ENCODE measurements at regions not wholly inside any gene's neighbourhood (a gene's known extent, or its start where the extent isn't known, plus 50 kb on each side); places are given as distances from the start of the nearest gene placed in this dataset.

DNA sequence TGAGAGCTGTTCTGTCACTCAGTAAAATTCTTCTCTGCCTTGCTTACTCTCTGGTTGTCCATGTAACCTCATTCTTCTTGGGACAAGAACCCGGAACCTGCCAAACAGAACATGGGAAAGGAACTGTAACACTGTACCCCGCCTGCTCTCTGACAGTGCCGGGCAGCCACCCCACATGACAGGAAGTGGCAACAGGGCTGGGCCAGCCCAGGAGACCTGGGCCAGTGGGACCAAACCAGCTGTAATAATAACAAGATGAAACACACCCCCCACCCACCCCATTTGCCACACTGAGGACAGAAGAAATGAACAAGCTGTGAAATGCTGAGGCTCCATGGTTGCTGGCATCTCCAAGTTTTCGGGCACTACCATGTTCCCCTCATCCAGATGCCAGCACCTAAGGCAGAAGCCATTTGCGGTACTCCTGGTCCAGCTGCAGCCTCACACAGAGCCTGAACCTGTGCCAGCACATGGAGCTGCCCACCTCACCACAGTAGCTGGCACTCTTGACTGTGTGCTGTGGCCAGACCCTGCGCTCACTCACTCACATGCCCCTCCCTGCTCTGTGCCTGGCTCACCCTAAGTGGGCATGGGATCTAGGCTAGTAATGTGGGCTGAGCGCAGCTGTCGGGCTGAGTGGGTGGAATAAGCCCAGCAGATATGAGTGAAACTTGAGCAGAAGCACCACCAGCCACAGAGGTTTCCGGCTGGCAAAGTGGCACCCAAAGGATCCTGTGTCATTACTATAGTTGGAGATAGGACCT, 126.2 kb upstream of the UGT8 start:
- H3K27me3 ChIP-seq (ENCODE audit: control insufficient read depth, insufficient read depth, low read length), result no peaks in the 10 kb centered on the region
- no peak overlapping the region for H3K27ac ChIP-seq (ENCODE audit: low read length)
- no peaks in the 10 kb centered on the region for H3K9me3 ChIP-seq (ENCODE audit: control insufficient read depth, low read depth, low read length)
- WGBS (ENCODE audit: insufficient coverage, low lambda C conversion rate), result no CpG with 5 or more reads among the region's 9 CpGs
- no peak for DNase-seq
- no peaks in the 10 kb centered on the region for H3K4me1 ChIP-seq (ENCODE audit: control insufficient read depth, insufficient read depth, low read length)
- no peaks in the 10 kb centered on the region for H3K36me3 ChIP-seq (ENCODE audit: control insufficient read depth, insufficient read depth, low read length)
- no peak overlapping the region for H3K4me3 ChIP-seq (ENCODE audit: low read length)

GRCh38 chr4:114474188-114474800, 124.3 kb upstream of the UGT8 start:
- Histone ChIP-seq H3K4me3 (ENCODE audit: low read length) (no peak overlapping the region), H3K4me1 (ENCODE audit: control insufficient read depth, insufficient read depth, low read length) (no peaks in the 10 kb centered on the region), H3K27ac (ENCODE audit: low read length) (no peak overlapping the region), H3K27me3 (ENCODE audit: control insufficient read depth, insufficient read depth, low read length) (no peaks in the 10 kb centered on the region), H3K9me3 (ENCODE audit: control insufficient read depth, low read depth, low read length) (no peaks in the 10 kb centered on the region), H3K36me3 (ENCODE audit: control insufficient read depth, insufficient read depth, low read length) (no peaks in the 10 kb centered on the region)
- 100% methylated on average over 2 of the region's 3 CpGs for WGBS (ENCODE audit: insufficient coverage, low lambda C conversion rate)
- DNase-seq, result no peak

DNA sequence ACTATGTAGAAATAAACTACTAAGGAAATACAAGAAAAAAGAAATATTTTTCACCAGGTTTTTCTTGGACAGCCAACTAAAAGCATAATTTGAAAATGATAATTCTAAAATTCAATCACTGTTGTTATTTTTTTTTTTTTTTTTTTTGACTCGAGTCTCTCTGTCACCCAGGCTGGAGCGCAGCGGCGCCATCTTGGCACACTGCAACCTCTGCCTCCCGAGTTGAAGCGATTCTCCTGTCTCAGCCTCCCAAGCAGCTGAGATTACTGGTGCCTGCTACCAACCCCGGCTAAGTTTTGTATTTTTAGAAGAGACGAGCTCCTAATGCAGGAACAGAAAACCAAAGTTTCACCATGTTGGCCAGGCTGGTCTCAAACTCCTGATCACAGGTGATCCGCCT, 122.3 kb upstream of the UGT8 start:
- no peaks in the 10 kb centered on the region for H3K9me3 ChIP-seq (ENCODE audit: control insufficient read depth, low read depth, low read length)
- H3K36me3 ChIP-seq (ENCODE audit: control insufficient read depth, insufficient read depth, low read length), result no peaks in the 10 kb centered on the region
- DNase-seq, result no peak
- no CpG with 5 or more reads among the region's 9 CpGs for WGBS (ENCODE audit: insufficient coverage, low lambda C conversion rate)
- no peak overlapping the region for H3K4me3 ChIP-seq (ENCODE audit: low read length)
- H3K27me3 ChIP-seq (ENCODE audit: control insufficient read depth, insufficient read depth, low read length), result no peaks in the 10 kb centered on the region
- H3K4me1 ChIP-seq (ENCODE audit: control insufficient read depth, insufficient read depth, low read length), result no peaks in the 10 kb centered on the region
- H3K27ac ChIP-seq (ENCODE audit: low read length), result no peak overlapping the region

- H3K4me3 ChIP-seq (ENCODE audit: low read length), result no peak overlapping the region
- H3K27ac ChIP-seq (ENCODE audit: low read length), result no peak overlapping the region
- no CpG with 5 or more reads among the region's 3 CpGs for WGBS (ENCODE audit: insufficient coverage, low lambda C conversion rate)
- peak; percentile 13 to 32 for DNase-seq
- H3K9me3 ChIP-seq (ENCODE audit: control insufficient read depth, low read depth, low read length), result peaks cover 4% of the 10 kb centered on the region
- no peaks in the 10 kb centered on the region for H3K4me1 ChIP-seq (ENCODE audit: control insufficient read depth, insufficient read depth, low read length)
- H3K27me3 ChIP-seq (ENCODE audit: control insufficient read depth, insufficient read depth, low read length), result no peaks in the 10 kb centered on the region
- no peaks in the 10 kb centered on the region for H3K36me3 ChIP-seq (ENCODE audit: control insufficient read depth, insufficient read depth, low read length)
These were observed 119.0 kb upstream of the UGT8 start for GRCh38 chr4:114479595-114479994.

DNA sequence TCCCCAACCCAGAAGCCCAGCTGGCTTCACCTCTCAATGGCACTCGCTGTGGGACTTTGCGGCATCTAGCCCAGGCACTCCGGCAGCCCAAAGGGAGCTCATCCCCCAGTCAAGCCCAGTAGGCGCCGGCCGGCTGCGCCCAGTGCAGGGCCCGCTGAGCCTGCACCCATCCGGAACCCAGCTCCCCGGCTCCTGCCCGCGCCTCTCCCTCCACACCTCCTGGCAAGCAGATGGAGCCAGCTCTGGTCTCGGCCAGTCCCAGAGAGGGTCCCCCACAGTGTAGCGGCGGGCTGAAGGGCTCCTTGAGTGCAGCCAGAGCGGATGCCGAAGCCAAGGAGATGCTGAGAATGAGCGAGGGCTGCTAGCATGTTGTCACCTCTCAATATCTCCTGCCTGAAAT, 116.8 kb upstream of the UGT8 start:
- no peaks in the 10 kb centered on the region for H3K4me1 ChIP-seq (ENCODE audit: control insufficient read depth, insufficient read depth, low read length)
- DNase-seq, result no peak
- WGBS (ENCODE audit: insufficient coverage, low lambda C conversion rate), result no CpG with 5 or more reads among the region's 18 CpGs
- H3K36me3 ChIP-seq (ENCODE audit: control insufficient read depth, insufficient read depth, low read length), result no peaks in the 10 kb centered on the region
- H3K9me3 ChIP-seq (ENCODE audit: control insufficient read depth, low read depth, low read length), result peaks cover 4% of the 10 kb centered on the region
- no peak overlapping the region for H3K27ac ChIP-seq (ENCODE audit: low read length)
- no peaks in the 10 kb centered on the region for H3K27me3 ChIP-seq (ENCODE audit: control insufficient read depth, insufficient read depth, low read length)
- H3K4me3 ChIP-seq (ENCODE audit: low read length), result no peak overlapping the region

GRCh38 chr4:114487101-114487500, 111.5 kb upstream of the UGT8 start:
- H3K4me3 ChIP-seq (ENCODE audit: low read length), result no peak overlapping the region
- H3K9me3 ChIP-seq (ENCODE audit: control insufficient read depth, low read depth, low read length), result no peaks in the 10 kb centered on the region
- WGBS (ENCODE audit: insufficient coverage, low lambda C conversion rate), result no CpG with 5 or more reads among the region's 3 CpGs
- no peaks in the 10 kb centered on the region for H3K4me1 ChIP-seq (ENCODE audit: control insufficient read depth, insufficient read depth, low read length)
- no peak for DNase-seq
- H3K27me3 ChIP-seq (ENCODE audit: control insufficient read depth, insufficient read depth, low read length), result no peaks in the 10 kb centered on the region
- no peaks in the 10 kb centered on the region for H3K36me3 ChIP-seq (ENCODE audit: control insufficient read depth, insufficient read depth, low read length)
- no peak overlapping the region for H3K27ac ChIP-seq (ENCODE audit: low read length)

- H3K27me3 ChIP-seq (ENCODE audit: control insufficient read depth, insufficient read depth, low read length), result no peaks in the 10 kb centered on the region
- H3K4me3 ChIP-seq (ENCODE audit: low read length), result no peak overlapping the region
- H3K4me1 ChIP-seq (ENCODE audit: control insufficient read depth, insufficient read depth, low read length), result no peaks in the 10 kb centered on the region
- no peak for DNase-seq
- no peaks in the 10 kb centered on the region for H3K36me3 ChIP-seq (ENCODE audit: control insufficient read depth, insufficient read depth, low read length)
- WGBS (ENCODE audit: insufficient coverage, low lambda C conversion rate), result 89% methylated on average over 1 of the region's 3 CpGs
- no peak overlapping the region for H3K27ac ChIP-seq (ENCODE audit: low read length)
- no peaks in the 10 kb centered on the region for H3K9me3 ChIP-seq (ENCODE audit: control insufficient read depth, low read depth, low read length)
These were observed 110.2 kb upstream of the UGT8 start for GRCh38 chr4:114488301-114488982.

DNA sequence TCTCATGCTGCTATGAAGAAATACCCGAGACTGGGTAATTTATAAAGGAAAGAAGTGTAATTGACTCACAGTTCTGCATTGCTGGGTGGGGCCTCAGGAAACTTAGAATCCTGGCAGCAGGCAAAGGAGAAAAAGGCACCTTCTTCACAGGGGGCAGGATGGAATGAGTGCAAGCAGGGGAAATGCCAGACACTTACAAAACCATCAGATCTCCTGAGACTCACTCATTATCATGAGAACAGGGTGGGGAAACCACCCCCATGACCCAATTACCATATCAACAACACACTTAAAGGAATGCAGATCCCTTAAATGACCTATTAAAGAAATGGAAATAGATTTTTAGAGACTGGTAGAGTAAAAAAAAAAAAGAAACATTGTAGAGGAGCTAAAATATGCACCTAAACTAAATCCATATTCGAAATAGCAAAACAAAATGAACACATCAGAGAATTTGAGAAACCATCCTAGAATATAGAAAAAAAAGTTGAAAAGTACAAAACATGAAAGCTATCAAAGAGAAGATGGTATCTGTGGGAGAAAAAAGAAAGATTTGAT, 104.3 kb upstream of the UGT8 start:
- no peaks in the 10 kb centered on the region for H3K4me1 ChIP-seq (ENCODE audit: control insufficient read depth, insufficient read depth, low read length)
- no peaks in the 10 kb centered on the region for H3K9me3 ChIP-seq (ENCODE audit: control insufficient read depth, low read depth, low read length)
- H3K4me3 ChIP-seq (ENCODE audit: low read length), result no peak overlapping the region
- no peak for DNase-seq
- no peaks in the 10 kb centered on the region for H3K27me3 ChIP-seq (ENCODE audit: control insufficient read depth, insufficient read depth, low read length)
- H3K36me3 ChIP-seq (ENCODE audit: control insufficient read depth, insufficient read depth, low read length), result no peaks in the 10 kb centered on the region
- WGBS (ENCODE audit: insufficient coverage, low lambda C conversion rate), result 100% methylated on average over 1 of the region's 2 CpGs
- H3K27ac ChIP-seq (ENCODE audit: low read length), result no peak overlapping the region

DNA sequence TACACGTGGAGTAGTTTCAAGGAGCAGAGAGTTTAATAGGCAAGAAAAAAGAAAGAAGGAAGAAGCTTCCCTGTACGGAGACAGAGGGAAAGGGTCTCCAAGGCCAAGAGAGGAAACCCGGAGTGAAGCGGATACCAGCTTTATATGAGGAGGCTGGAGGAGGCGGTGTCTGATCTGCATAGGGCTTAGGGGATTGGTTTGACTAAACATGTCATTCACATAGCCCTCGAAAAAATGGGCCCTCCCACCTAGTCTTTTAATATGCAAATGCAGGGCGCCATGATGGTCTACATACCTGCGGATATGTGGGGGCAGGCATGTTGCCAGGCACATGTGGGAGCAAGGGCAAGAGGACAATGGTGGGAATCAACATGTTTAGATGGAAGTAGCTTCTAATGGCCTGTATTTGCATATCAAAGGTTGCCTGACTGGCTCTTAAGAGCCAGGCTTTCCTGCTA, 103.1 kb upstream of the UGT8 start:
- Histone ChIP-seq H3K9me3 (ENCODE audit: control insufficient read depth, low read depth, low read length) (no peaks in the 10 kb centered on the region), H3K4me3 (ENCODE audit: low read length) (no peak overlapping the region), H3K27ac (ENCODE audit: low read length) (no peak overlapping the region), H3K4me1 (ENCODE audit: control insufficient read depth, insufficient read depth, low read length) (no peaks in the 10 kb centered on the region), H3K27me3 (ENCODE audit: control insufficient read depth, insufficient read depth, low read length) (no peaks in the 10 kb centered on the region), H3K36me3 (ENCODE audit: control insufficient read depth, insufficient read depth, low read length) (no peaks in the 10 kb centered on the region)
- 100% methylated on average over 2 of the region's 8 CpGs for WGBS (ENCODE audit: insufficient coverage, low lambda C conversion rate)
- no peak for DNase-seq

DNA sequence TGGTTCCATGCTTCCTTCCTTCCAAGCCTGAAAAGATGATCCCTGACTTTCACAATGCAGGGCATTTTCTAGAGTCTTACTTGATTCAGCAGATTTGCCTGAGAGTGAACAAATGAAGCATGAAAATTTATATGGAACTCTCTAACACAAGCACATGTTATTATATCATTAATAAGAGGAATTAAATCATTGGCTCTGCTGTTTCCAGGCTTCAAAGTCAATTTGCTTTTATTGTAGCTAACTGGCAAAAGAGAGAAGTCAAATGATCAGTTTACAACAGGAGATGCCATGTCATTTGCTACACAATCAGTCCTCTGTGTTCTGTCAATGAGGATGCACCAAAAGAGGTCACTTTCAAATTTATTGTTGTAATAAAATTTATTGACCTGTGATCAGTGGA, 101.5 kb upstream of the UGT8 start:
- DNase-seq, result no peak
- Histone ChIP-seq H3K36me3 (ENCODE audit: control insufficient read depth, insufficient read depth, low read length) (no peaks in the 10 kb centered on the region), H3K27me3 (ENCODE audit: control insufficient read depth, insufficient read depth, low read length) (no peaks in the 10 kb centered on the region)

More for the DNA sequence above, 101.5 kb upstream of the UGT8 start:
- Histone ChIP-seq H3K27ac (ENCODE audit: low read length) (no peak overlapping the region), H3K4me1 (ENCODE audit: control insufficient read depth, insufficient read depth, low read length) (no peaks in the 10 kb centered on the region), H3K4me3 (ENCODE audit: low read length) (no peak overlapping the region), H3K9me3 (ENCODE audit: control insufficient read depth, low read depth, low read length) (no peaks in the 10 kb centered on the region)

Measured in large intestine (tissue), 3 donors.